Liver (tissue), 8 donors: ENCODE measurements at regions not wholly inside any gene's neighbourhood (a gene's known extent, or its start where the extent isn't known, plus 50 kb on each side); places are given as distances from the start of the nearest gene placed in this dataset.

ENCODE experiments used
- DNase-seq: peaks from one replicate; pipeline ENCODE4 v3.0.0-alpha.2; 2017; ENCODE audit warnings: low spot score
- H3K27ac ChIP-seq, 2 donors: one replicate each; pipeline ENCODE4 v1.7.0; 2013; ENCODE audit warnings: inconsistent platforms in 2 of 2, low read length in 2 of 2, control low read depth in 1 of 2, low read depth in 1 of 2, mild to moderate bottlenecking in 1 of 2
- H3K27me3 ChIP-seq, 4 donors: one replicate each; pipeline versions ENCODE4 v1.6.1 to v1.7.0; 2013; ENCODE audit warnings: low read length in 3 of 4, inconsistent platforms in 1 of 4, mild to moderate bottlenecking in 1 of 4, moderate library complexity in 1 of 4; ENCODE audit not compliant: control insufficient read depth in 4 of 4, insufficient read depth in 4 of 4
- H3K36me3 ChIP-seq, 4 donors: one replicate each; pipeline versions ENCODE4 v1.6.1 to v1.7.0; 2013; ENCODE audit warnings: low read length in 3 of 4, mild to moderate bottlenecking in 3 of 4, low read depth in 1 of 4, moderate library complexity in 1 of 4; ENCODE audit not compliant: control insufficient read depth in 4 of 4, insufficient read depth in 3 of 4
- H3K4me1 ChIP-seq, 4 donors: one replicate each; pipeline versions ENCODE4 v1.6.1 to v1.7.0; 2013; ENCODE audit warnings: low read length in 3 of 4, mild to moderate bottlenecking in 3 of 4, moderate library complexity in 1 of 4; ENCODE audit not compliant: control insufficient read depth in 4 of 4, insufficient read depth in 4 of 4
- H3K4me3 ChIP-seq, 3 donors: one replicate each; pipeline versions ENCODE4 v1.6.1 to v1.7.0; 2013; ENCODE audit warnings: low read length in 3 of 3, control low read depth in 1 of 3, low read depth in 1 of 3, mild to moderate bottlenecking in 1 of 3
- H3K9ac ChIP-seq, 2 donors: one replicate each; pipeline ENCODE4 v1.7.0; 2013; ENCODE audit warnings: low read length in 2 of 2, mild to moderate bottlenecking in 2 of 2, moderate library complexity in 2 of 2, control low read depth in 1 of 2, low read depth in 1 of 2
- H3K9me3 ChIP-seq, 4 donors: one replicate each; pipeline versions ENCODE4 v1.6.1 to v1.7.0; 2013; ENCODE audit warnings: low read length in 3 of 4; ENCODE audit not compliant: control insufficient read depth in 4 of 4
- EGR1 ChIP-seq, 2 donors: IDR thresholded peaks; 2 replicates each; pipeline ENCODE4 v1.6.1; 2016 to 2018; ENCODE audit warnings: antibody characterized with exemption in 2 of 2, low read depth in 2 of 2
- FOXA1 ChIP-seq: IDR thresholded peaks from 2 replicates; pipeline ENCODE4 v1.6.1; 2016; ENCODE audit warnings: antibody characterized with exemption
- FOXA2 ChIP-seq: IDR thresholded peaks from 2 replicates; pipeline ENCODE4 v1.6.1; 2016; ENCODE audit warnings: antibody characterized with exemption
- GABPA ChIP-seq, 2 donors: IDR thresholded peaks in 1 of 2; conservative IDR thresholded peaks in 1 of 2; 2 replicates each; pipeline ENCODE4 v1.6.1; 2016; ENCODE audit warnings: antibody characterized with exemption in 2 of 2, mild to moderate bottlenecking in 1 of 2, moderate library complexity in 1 of 2
- HNF4A ChIP-seq, 2 donors: conservative IDR thresholded peaks; 2 replicates each; pipeline ENCODE4 v1.6.1; 2016; ENCODE audit warnings: antibody characterized with exemption in 2 of 2, mild to moderate bottlenecking in 2 of 2
- HNF4G ChIP-seq: IDR thresholded peaks from 2 replicates; pipeline ENCODE4 v1.6.1; 2016; ENCODE audit warnings: antibody characterized with exemption
- JUND ChIP-seq, 2 donors: IDR thresholded peaks; 2 replicates each; pipeline ENCODE4 v1.6.1; 2016; ENCODE audit warnings: antibody characterized with exemption in 2 of 2
- MAX ChIP-seq: IDR thresholded peaks from 2 replicates; pipeline ENCODE4 v1.6.1; 2016; ENCODE audit warnings: antibody characterized with exemption
- NR2F2 ChIP-seq: IDR thresholded peaks from 2 replicates; pipeline ENCODE4 v1.6.1; 2016; ENCODE audit warnings: antibody characterized with exemption
- RAD21 ChIP-seq, 2 donors: IDR thresholded peaks; 2 replicates each; pipeline ENCODE4 v1.6.1; 2016; ENCODE audit warnings: antibody characterized with exemption in 2 of 2, mild to moderate bottlenecking in 2 of 2
- RXRA ChIP-seq, 2 donors: IDR thresholded peaks; 2 replicates each; pipeline ENCODE4 v1.6.1; 2017 to 2018; ENCODE audit warnings: antibody characterized with exemption in 2 of 2, mild to moderate bottlenecking in 1 of 2
- SP1 ChIP-seq: IDR thresholded peaks from 2 replicates; pipeline ENCODE4 v1.6.1; 2018; ENCODE audit warnings: antibody characterized with exemption, mild to moderate bottlenecking
- TAF1 ChIP-seq: conservative IDR thresholded peaks from 2 replicates; pipeline ENCODE4 v1.6.1; 2016; ENCODE audit warnings: antibody characterized with exemption, mild to moderate bottlenecking
- WGBS: extraction: QIAGEN DNeasy Blood & Tissue Kit; methylation state at CpG from one replicate; pipeline ENCODE4 v1.1.7; 2013; 5-methylcytosine and 5-hydroxymethylcytosine counted together
- TF ChIP-seq, protein P1 (sequence below): IDR thresholded peaks from 2 replicates; pipeline ENCODE4 v1.6.1; 2016; ENCODE audit warnings: antibody characterized with exemption, mild to moderate bottlenecking
- TF ChIP-seq, protein P2 (sequence below): fragments of 150-350 bp; IDR thresholded peaks from 2 replicates; pipeline ENCODE4 v1.5.1; 2017; ENCODE audit warnings: improper control_type of control experiment, low read depth, low read length; ENCODE audit not compliant: missing input control
- TF ChIP-seq, protein P3 (sequence below): IDR thresholded peaks from 2 replicates; pipeline ENCODE4 v1.6.1; 2016; ENCODE audit warnings: antibody characterized with exemption
- TF ChIP-seq, protein P4 (sequence below): IDR thresholded peaks from 2 replicates; pipeline ENCODE4 v1.6.1; 2016; ENCODE audit warnings: antibody characterized with exemption
- donor health status: healthy.
- donor health status: healthy.
- donor health status: healthy.
- donor health status: healthy.
- donor health status: healthy.

DNA sequence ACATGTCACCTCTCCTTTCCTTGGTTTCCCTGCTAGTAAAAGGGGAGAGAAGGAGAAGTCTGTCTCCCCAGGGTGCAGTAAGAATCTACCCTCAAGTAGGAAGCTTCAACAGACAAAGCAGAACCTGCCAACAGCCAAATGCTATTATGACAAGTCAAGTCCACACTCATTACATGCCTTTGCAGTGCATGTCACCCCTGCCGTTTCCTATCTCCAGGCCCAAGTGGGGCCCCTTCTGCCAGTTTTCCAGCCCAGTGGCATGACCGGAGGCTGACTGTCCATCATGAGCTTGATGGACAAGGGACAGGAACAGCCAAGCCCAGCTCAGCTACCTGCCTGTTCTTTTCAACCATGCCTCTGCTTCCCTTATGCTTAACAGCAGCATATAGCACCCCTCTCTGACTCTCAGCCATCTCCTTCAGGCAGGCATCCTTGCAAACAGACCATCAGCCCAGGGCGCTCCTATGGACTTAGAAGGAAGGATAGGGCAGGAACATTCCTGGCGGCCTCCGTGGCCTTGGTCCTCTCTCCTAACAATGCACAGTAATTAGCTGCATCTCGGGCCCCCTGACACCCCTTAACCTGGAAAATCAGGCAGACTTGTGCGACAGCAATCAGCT, 107.2 kb upstream of the RAD23B start:
- Histone ChIP-seq H3K9me3 (no peaks in the 10 kb centered on the region), H3K27ac (no peak overlapping the region), H3K27me3 (no peaks in the 10 kb centered on the region), H3K9ac (no peak overlapping the region), H3K4me3 (no peak overlapping the region), H3K4me1 (peaks cover 6 to 28% (median 21%) of the 10 kb centered on the region in 4 donors), H3K36me3 (no peaks in the 10 kb centered on the region)
- 94% methylated on average over 7 of the region's 7 CpGs for WGBS
- no peak for TF ChIP-seq TAF1
- no peak for TF ChIP-seq FOXA1
- TF ChIP-seq HNF4A (conservative IDR thresholded peaks at IDR 0.05), result no peak
- no peak for TF ChIP-seq RXRA (IDR thresholded peaks at IDR 0.05)
- TF ChIP-seq, protein P1, sequence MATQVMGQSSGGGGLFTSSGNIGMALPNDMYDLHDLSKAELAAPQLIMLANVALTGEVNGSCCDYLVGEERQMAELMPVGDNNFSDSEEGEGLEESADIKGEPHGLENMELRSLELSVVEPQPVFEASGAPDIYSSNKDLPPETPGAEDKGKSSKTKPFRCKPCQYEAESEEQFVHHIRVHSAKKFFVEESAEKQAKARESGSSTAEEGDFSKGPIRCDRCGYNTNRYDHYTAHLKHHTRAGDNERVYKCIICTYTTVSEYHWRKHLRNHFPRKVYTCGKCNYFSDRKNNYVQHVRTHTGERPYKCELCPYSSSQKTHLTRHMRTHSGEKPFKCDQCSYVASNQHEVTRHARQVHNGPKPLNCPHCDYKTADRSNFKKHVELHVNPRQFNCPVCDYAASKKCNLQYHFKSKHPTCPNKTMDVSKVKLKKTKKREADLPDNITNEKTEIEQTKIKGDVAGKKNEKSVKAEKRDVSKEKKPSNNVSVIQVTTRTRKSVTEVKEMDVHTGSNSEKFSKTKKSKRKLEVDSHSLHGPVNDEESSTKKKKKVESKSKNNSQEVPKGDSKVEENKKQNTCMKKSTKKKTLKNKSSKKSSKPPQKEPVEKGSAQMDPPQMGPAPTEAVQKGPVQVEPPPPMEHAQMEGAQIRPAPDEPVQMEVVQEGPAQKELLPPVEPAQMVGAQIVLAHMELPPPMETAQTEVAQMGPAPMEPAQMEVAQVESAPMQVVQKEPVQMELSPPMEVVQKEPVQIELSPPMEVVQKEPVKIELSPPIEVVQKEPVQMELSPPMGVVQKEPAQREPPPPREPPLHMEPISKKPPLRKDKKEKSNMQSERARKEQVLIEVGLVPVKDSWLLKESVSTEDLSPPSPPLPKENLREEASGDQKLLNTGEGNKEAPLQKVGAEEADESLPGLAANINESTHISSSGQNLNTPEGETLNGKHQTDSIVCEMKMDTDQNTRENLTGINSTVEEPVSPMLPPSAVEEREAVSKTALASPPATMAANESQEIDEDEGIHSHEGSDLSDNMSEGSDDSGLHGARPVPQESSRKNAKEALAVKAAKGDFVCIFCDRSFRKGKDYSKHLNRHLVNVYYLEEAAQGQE, result no peak
- TF ChIP-seq, protein P2, sequence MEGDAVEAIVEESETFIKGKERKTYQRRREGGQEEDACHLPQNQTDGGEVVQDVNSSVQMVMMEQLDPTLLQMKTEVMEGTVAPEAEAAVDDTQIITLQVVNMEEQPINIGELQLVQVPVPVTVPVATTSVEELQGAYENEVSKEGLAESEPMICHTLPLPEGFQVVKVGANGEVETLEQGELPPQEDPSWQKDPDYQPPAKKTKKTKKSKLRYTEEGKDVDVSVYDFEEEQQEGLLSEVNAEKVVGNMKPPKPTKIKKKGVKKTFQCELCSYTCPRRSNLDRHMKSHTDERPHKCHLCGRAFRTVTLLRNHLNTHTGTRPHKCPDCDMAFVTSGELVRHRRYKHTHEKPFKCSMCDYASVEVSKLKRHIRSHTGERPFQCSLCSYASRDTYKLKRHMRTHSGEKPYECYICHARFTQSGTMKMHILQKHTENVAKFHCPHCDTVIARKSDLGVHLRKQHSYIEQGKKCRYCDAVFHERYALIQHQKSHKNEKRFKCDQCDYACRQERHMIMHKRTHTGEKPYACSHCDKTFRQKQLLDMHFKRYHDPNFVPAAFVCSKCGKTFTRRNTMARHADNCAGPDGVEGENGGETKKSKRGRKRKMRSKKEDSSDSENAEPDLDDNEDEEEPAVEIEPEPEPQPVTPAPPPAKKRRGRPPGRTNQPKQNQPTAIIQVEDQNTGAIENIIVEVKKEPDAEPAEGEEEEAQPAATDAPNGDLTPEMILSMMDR, result no peak
- TF ChIP-seq EGR1 (IDR thresholded peaks at IDR 0.05; ENCODE audit: low read depth in 2 of 2), result no peak
- no peak for TF ChIP-seq FOXA2
- TF ChIP-seq NR2F2, result no peak
- TF ChIP-seq SP1, result no peak
- TF ChIP-seq, protein P3, sequence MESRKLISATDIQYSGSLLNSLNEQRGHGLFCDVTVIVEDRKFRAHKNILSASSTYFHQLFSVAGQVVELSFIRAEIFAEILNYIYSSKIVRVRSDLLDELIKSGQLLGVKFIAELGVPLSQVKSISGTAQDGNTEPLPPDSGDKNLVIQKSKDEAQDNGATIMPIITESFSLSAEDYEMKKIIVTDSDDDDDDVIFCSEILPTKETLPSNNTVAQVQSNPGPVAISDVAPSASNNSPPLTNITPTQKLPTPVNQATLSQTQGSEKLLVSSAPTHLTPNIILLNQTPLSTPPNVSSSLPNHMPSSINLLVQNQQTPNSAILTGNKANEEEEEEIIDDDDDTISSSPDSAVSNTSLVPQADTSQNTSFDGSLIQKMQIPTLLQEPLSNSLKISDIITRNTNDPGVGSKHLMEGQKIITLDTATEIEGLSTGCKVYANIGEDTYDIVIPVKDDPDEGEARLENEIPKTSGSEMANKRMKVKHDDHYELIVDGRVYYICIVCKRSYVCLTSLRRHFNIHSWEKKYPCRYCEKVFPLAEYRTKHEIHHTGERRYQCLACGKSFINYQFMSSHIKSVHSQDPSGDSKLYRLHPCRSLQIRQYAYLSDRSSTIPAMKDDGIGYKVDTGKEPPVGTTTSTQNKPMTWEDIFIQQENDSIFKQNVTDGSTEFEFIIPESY, result no peak
- TF ChIP-seq HNF4G, result no peak
- no peak for TF ChIP-seq GABPA (IDR thresholded peaks at IDR 0.05 in 1 of 2, conservative IDR thresholded peaks at IDR 0.05 in 1 of 2)
- TF ChIP-seq JUND (IDR thresholded peaks at IDR 0.05), result no peak
- no peak for TF ChIP-seq MAX
- no peak for TF ChIP-seq RAD21 (IDR thresholded peaks at IDR 0.05)
- TF ChIP-seq, protein P4, sequence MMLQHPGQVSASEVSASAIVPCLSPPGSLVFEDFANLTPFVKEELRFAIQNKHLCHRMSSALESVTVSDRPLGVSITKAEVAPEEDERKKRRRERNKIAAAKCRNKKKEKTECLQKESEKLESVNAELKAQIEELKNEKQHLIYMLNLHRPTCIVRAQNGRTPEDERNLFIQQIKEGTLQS, result no peak
- no peak for DNase-seq
